ENCODE measurements at regions not wholly inside any gene's neighbourhood (a gene's known extent, or its start where the extent isn't known, plus 50 kb on each side); places are given as distances from the start of the nearest gene placed in this dataset.
"Not testable (repeated sequence)": the region's sequence is repeated elsewhere in the genome, so short reads cannot be mapped to it uniquely, and the experiment has no call there.

DNA sequence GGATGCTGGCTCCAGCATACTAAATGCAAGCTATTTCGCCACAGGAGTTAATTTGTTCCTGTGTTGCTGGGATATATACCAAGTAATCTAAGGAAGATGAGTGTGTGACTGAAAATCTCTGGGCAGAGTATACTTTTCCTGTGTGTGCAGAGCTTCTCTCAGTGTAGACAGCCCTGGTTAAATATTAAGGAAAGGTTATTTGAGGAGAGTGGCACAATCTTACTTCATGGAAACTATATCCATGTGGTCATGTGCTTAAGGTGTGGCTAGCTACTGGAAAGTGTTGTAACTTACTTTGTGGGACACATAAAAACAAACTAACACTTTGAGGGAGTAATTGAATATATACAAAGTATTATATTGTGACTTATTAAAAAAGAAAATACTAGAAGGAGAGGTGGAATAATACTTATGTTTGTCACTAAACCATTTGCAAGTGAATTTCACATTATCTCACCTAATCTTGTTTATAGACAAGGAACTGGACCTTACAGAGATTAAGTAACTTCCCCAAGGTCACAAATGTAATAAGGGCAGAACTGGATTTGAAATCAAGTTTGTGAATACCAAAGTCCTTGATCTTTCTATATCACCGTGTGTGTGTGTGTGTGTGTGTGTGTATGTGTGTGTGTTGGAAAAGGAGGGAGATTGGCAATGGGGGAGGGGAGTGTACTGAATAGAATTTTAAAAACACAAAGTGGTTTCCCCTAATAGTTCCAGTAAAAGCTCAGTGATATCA lies 408.2 kb upstream of the NR3C2 start:
- H3K9me3 ChIP-seq (ENCODE audit: control insufficient read depth in 2 of 2, insufficient read depth in 1 of 2, low read depth in 1 of 2, low read length in 1 of 2): no peaks in the 10 kb centered on the region
- no peak overlapping the region for H3K27ac ChIP-seq (ENCODE audit: low read depth in 2 of 2, low read length in 1 of 2)
- H3K27me3 ChIP-seq (ENCODE audit: control insufficient read depth in 1 of 2, insufficient read depth in 2 of 2, low read length in 2 of 2): no peaks in the 10 kb centered on the region
- no peaks in the 10 kb centered on the region for H3K36me3 ChIP-seq (ENCODE audit: control insufficient read depth in 2 of 2, insufficient read depth in 2 of 2, low read length in 1 of 2)
- no peaks in the 10 kb centered on the region for H3K4me1 ChIP-seq (ENCODE audit: control insufficient read depth in 2 of 2, insufficient read depth in 2 of 2, low read length in 1 of 2)
- H3K4me3 ChIP-seq (ENCODE audit: low read depth in 1 of 2, low read length in 2 of 2): no peak overlapping the region
- WGBS, 2 donors: 55 to 74% methylated on average over 2 of the region's 2 CpGs

DNA sequence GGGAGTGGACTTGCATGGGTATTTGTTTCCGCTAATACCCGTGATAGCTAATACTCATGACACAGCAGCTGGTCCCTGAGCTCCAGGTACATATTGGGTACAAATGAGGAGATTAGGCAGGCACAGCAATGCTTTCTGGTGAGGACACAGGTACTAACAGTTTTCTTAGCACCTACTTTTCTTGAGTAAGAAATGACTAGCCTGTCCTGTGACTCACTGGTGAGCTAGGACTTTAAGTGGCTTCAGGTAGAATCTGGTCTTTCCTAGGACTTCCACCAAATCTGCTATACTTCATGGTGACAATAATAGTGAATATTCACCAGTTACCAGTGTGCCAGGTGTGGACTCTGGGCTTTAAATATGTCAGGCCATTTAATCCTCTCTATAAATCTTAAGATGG lies 407.4 kb upstream of the NR3C2 start:
- WGBS, 2 donors: 90 to 97% methylated on average over 2 of the region's 2 CpGs
- H3K27ac ChIP-seq (ENCODE audit: low read depth in 2 of 2, low read length in 1 of 2): no peak overlapping the region
- no peak overlapping the region for H3K4me3 ChIP-seq (ENCODE audit: low read depth in 1 of 2, low read length in 2 of 2)
- H3K9me3 ChIP-seq (ENCODE audit: control insufficient read depth in 2 of 2, insufficient read depth in 1 of 2, low read depth in 1 of 2, low read length in 1 of 2): no peaks in the 10 kb centered on the region
- no peaks in the 10 kb centered on the region for H3K27me3 ChIP-seq (ENCODE audit: control insufficient read depth in 1 of 2, insufficient read depth in 2 of 2, low read length in 2 of 2)
- no peaks in the 10 kb centered on the region for H3K36me3 ChIP-seq (ENCODE audit: control insufficient read depth in 2 of 2, insufficient read depth in 2 of 2, low read length in 1 of 2)
- H3K4me1 ChIP-seq (ENCODE audit: control insufficient read depth in 2 of 2, insufficient read depth in 2 of 2, low read length in 1 of 2): no peaks in the 10 kb centered on the region

DNA sequence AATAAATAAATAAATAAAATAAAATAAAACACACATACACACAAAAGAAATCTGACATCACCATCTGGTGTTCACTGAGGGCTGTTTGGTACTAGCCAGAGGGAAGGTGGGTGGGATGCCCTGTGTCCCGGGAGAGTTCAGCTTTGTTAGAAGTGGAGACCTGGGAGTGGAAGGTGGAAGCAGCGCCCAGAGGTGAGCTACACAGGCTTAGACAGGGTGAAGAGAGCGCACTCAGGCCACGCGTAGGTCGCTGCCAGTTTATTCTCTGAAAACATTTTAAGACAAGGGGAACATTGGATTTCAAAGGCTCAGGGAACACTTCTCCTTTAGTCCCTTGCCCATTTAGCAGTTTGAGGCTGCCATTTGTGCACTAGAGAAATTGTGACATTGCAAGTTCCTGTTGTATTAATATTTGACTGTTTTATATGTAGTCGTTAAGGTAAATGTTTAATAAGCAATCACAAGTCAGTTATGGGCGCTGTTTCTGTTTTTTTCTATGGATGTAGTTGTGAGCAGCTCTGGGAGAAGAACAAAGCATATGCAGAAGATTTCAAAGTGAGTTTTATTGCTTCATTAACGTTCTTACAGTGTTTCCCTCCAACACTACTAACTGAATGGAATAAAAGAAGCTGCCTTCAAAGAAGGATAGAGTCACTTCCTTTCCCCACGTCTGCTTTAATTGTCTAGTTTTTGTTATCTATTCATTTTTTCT lies 405.5 kb upstream of the NR3C2 start:
- WGBS, 2 donors: 82 to 86% methylated on average over 10 of the region's 10 CpGs
- Histone ChIP-seq H3K27ac (ENCODE audit: low read depth in 2 of 2, low read length in 1 of 2) (no peak overlapping the region), H3K36me3 (ENCODE audit: control insufficient read depth in 2 of 2, insufficient read depth in 2 of 2, low read length in 1 of 2) (no peaks in the 10 kb centered on the region), H3K4me3 (ENCODE audit: low read depth in 1 of 2, low read length in 2 of 2) (no peak overlapping the region), H3K27me3 (ENCODE audit: control insufficient read depth in 1 of 2, insufficient read depth in 2 of 2, low read length in 2 of 2) (no peaks in the 10 kb centered on the region), H3K9me3 (ENCODE audit: control insufficient read depth in 2 of 2, insufficient read depth in 1 of 2, low read depth in 1 of 2, low read length in 1 of 2) (no peaks in the 10 kb centered on the region), H3K4me1 (ENCODE audit: control insufficient read depth in 2 of 2, insufficient read depth in 2 of 2, low read length in 1 of 2) (no peaks in the 10 kb centered on the region)

DNA sequence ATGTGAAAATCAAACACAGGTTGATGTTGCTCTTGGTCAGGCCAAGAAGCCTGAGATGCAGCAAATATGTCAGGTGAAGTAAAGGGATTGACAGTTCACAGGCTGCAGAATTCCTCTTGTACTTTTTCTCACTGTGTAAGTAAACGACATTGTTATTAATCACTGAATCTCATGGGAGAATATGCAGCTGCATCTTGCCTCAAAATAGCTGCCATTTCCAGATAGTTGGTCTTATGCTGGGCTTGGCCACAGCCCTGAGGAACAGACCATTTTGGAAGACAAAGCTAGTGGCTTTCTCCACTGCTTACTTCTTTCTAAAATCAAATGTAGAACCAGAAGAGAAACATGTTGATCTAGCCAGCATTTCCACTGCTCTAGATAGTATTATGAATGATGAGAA lies 403.4 kb upstream of the NR3C2 start:
- Histone ChIP-seq H3K36me3 (ENCODE audit: control insufficient read depth in 2 of 2, insufficient read depth in 2 of 2, low read length in 1 of 2) (no peaks in the 10 kb centered on the region), H3K9me3 (ENCODE audit: control insufficient read depth in 2 of 2, insufficient read depth in 1 of 2, low read depth in 1 of 2, low read length in 1 of 2) (no peaks in the 10 kb centered on the region), H3K4me1 (ENCODE audit: control insufficient read depth in 2 of 2, insufficient read depth in 2 of 2, low read length in 1 of 2) (no peaks in the 10 kb centered on the region), H3K4me3 (ENCODE audit: low read depth in 1 of 2, low read length in 2 of 2) (no peak overlapping the region), H3K27me3 (ENCODE audit: control insufficient read depth in 1 of 2, insufficient read depth in 2 of 2, low read length in 2 of 2) (no peaks in the 10 kb centered on the region), H3K27ac (ENCODE audit: low read depth in 2 of 2, low read length in 1 of 2) (no peak overlapping the region)
- WGBS, 2 donors: 56 to 62% methylated on average over 1 of the region's 1 CpG

DNA sequence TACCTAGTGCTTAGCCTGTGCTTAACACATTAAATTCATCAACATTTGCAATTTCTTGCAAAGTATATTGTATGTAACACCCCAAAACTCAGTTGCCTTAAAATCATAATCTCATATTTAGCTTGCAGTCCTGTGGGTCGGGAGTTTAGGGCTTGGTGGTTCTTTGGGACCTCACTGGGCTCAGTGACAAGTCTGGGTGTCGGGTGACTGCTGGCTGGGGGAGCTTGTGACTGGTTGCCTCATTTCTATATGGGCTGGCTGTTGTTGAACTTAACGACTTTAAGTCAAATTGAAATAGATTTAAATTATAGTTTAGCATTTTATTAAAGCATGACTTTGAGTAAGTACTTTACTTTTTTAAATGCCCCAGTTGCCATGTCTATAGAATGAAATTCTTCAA lies 401.4 kb upstream of the NR3C2 start:
- no peak overlapping the region for H3K27ac ChIP-seq (ENCODE audit: low read depth in 2 of 2, low read length in 1 of 2)
- no peaks in the 10 kb centered on the region for H3K36me3 ChIP-seq (ENCODE audit: control insufficient read depth in 2 of 2, insufficient read depth in 2 of 2, low read length in 1 of 2)
- H3K9me3 ChIP-seq (ENCODE audit: control insufficient read depth in 2 of 2, insufficient read depth in 1 of 2, low read depth in 1 of 2, low read length in 1 of 2): no peaks in the 10 kb centered on the region
- WGBS, 2 donors: 86% methylated on average over 3 of the region's 3 CpGs
- H3K27me3 ChIP-seq (ENCODE audit: control insufficient read depth in 1 of 2, insufficient read depth in 2 of 2, low read length in 2 of 2): no peaks in the 10 kb centered on the region
- H3K4me3 ChIP-seq (ENCODE audit: low read depth in 1 of 2, low read length in 2 of 2): no peak overlapping the region
- no peaks in the 10 kb centered on the region for H3K4me1 ChIP-seq (ENCODE audit: control insufficient read depth in 2 of 2, insufficient read depth in 2 of 2, low read length in 1 of 2)

DNA sequence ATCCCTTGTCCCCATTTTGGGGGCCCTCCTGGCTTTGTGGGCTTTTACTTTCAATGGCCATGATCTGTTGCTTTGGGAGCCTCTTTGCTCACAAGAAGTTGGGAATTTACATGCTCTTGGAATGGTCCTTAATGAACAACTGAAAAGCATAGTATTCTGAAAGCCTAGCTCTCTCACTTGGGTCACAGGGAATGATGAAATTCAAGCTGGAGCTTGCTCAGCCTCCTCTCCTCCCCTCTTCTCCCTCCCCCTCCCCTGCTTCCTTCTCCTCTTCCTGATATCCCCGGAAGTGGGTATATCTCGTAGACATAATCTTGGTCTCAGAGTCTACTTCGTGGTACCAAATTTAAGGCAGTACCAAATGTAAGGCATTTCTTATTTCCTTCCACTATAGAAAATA lies 400.6 kb upstream of the NR3C2 start:
- no peak overlapping the region for H3K4me3 ChIP-seq (ENCODE audit: low read depth in 1 of 2, low read length in 2 of 2)
- H3K9me3 ChIP-seq (ENCODE audit: control insufficient read depth in 2 of 2, insufficient read depth in 1 of 2, low read depth in 1 of 2, low read length in 1 of 2): no peaks in the 10 kb centered on the region
- 82 to 83% methylated on average over 3 of the region's 3 CpGs for WGBS, 2 donors
- no peaks in the 10 kb centered on the region for H3K27me3 ChIP-seq (ENCODE audit: control insufficient read depth in 1 of 2, insufficient read depth in 2 of 2, low read length in 2 of 2)
- no peaks in the 10 kb centered on the region for H3K36me3 ChIP-seq (ENCODE audit: control insufficient read depth in 2 of 2, insufficient read depth in 2 of 2, low read length in 1 of 2)
- no peak overlapping the region for H3K27ac ChIP-seq (ENCODE audit: low read depth in 2 of 2, low read length in 1 of 2)
- no peaks in the 10 kb centered on the region for H3K4me1 ChIP-seq (ENCODE audit: control insufficient read depth in 2 of 2, insufficient read depth in 2 of 2, low read length in 1 of 2)

DNA sequence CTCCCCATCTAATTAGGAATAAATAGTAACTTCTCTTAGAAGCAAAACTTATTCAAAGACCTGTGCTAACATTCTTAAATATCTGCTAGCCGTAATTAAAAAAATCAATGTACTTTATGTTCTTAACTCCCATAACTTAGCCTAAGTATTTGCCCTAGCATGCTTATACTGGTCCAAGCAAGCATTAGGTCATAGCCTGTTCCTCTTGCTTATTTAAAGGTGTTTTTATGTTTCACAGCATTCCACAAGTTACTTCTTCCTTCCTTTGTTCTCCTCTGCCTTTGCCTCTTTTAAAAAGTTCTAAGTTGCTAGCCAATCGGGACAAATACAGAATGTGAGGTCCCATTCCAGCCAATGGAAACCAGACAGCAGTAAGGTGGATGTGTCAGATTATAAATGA lies 395.4 kb upstream of the NR3C2 start:
- H3K4me1 ChIP-seq (ENCODE audit: control insufficient read depth in 2 of 2, insufficient read depth in 2 of 2, low read length in 1 of 2); H3K4me3 ChIP-seq (ENCODE audit: low read depth in 1 of 2, low read length in 2 of 2); H3K27ac ChIP-seq (ENCODE audit: low read depth in 2 of 2, low read length in 1 of 2); H3K36me3 ChIP-seq (ENCODE audit: control insufficient read depth in 2 of 2, insufficient read depth in 2 of 2, low read length in 1 of 2); H3K27me3 ChIP-seq (ENCODE audit: control insufficient read depth in 1 of 2, insufficient read depth in 2 of 2, low read length in 2 of 2); H3K9me3 ChIP-seq (ENCODE audit: control insufficient read depth in 2 of 2, insufficient read depth in 1 of 2, low read depth in 1 of 2, low read length in 1 of 2): not testable (repeated sequence)
- 51 to 78% methylated on average over 2 of the region's 2 CpGs for WGBS, 2 donors

DNA sequence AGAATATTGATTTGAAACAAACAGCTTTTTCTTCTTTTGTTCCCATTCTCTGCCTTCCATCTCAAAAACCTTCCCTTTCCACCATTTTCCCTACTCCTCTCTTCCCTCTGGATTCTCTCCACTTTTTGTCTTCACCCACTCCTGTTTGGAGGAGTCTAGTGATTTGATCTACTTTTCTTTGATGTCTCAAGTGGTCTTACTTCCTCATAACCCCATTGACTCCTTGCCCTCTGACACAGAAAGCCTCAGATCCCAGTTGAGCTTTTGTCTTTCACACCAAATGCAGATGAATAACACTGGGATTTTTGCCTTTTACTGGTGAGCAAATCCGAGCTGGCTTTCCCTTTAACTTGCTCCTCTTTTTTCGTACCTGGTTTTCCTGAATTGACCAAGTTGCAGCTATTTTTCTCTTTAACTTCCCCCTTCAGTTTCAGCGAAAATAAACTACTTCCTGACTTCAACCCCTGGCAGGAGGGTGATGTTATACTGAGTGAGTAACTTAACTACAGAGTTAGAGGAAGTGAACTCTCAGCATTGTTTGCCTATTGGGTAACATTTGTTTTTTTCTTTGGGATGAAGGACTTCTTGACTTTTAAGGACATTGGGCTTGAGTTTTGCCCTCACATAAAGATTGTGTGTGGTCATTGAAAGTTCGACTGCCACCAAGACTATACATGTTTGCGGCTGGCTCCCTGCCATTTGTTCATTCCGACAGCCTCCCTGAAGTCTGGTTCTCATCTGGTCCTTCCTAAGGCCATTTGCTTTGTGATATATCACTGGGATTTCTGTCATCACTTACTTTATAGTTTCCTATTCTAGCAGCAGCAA lies 392.8 kb upstream of the NR3C2 start:
- Histone ChIP-seq H3K27me3 (ENCODE audit: control insufficient read depth in 1 of 2, insufficient read depth in 2 of 2, low read length in 2 of 2) (no peaks in the 10 kb centered on the region), H3K36me3 (ENCODE audit: control insufficient read depth in 2 of 2, insufficient read depth in 2 of 2, low read length in 1 of 2) (no peaks in the 10 kb centered on the region), H3K4me3 (ENCODE audit: low read depth in 1 of 2, low read length in 2 of 2) (no peak overlapping the region), H3K27ac (ENCODE audit: low read depth in 2 of 2, low read length in 1 of 2) (no peak overlapping the region), H3K4me1 (ENCODE audit: control insufficient read depth in 2 of 2, insufficient read depth in 2 of 2, low read length in 1 of 2) (no peaks in the 10 kb centered on the region), H3K9me3 (ENCODE audit: control insufficient read depth in 2 of 2, insufficient read depth in 1 of 2, low read depth in 1 of 2, low read length in 1 of 2) (no peaks in the 10 kb centered on the region)
- WGBS, 2 donors: 63% methylated on average over 6 of the region's 6 CpGs

DNA sequence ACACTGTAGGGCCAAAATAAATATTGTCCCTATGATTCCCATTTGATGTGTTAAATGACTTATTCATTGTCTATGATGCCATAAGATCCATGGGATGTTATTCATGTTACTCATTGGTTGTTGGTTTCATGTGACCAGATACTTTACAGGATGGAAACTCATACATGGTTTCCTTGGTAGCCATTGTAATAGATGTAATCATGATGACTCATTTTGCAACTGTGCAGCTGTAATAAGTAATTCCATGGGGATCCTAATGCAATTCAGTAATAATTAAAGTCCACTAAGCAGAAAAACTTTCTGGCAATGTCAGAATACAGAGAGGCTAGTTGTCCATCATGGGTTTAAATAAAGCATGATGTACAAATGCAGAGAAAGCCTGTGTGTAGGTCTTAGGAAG lies 389.7 kb upstream of the NR3C2 start:
- Histone ChIP-seq H3K36me3 (ENCODE audit: control insufficient read depth in 2 of 2, insufficient read depth in 2 of 2, low read length in 1 of 2) (no peaks in the 10 kb centered on the region), H3K27ac (ENCODE audit: low read depth in 2 of 2, low read length in 1 of 2) (no peak overlapping the region), H3K9me3 (ENCODE audit: control insufficient read depth in 2 of 2, insufficient read depth in 1 of 2, low read depth in 1 of 2, low read length in 1 of 2) (no peaks in the 10 kb centered on the region), H3K27me3 (ENCODE audit: control insufficient read depth in 1 of 2, insufficient read depth in 2 of 2, low read length in 2 of 2) (no peaks in the 10 kb centered on the region), H3K4me3 (ENCODE audit: low read depth in 1 of 2, low read length in 2 of 2) (no peak overlapping the region), H3K4me1 (ENCODE audit: control insufficient read depth in 2 of 2, insufficient read depth in 2 of 2, low read length in 1 of 2) (no peaks in the 10 kb centered on the region)
